COLO668 (cell line): ENCODE measurements at regions not wholly inside any gene's neighbourhood (a gene's known extent, or its start where the extent isn't known, plus 50 kb on each side); places are given as distances from the start of the nearest gene placed in this dataset.

Experiments
- DNase-seq: peaks from one replicate; lab custom pipeline; 2025; ENCODE audit not compliant: unreplicated experiment; lab: John Stamatoyannopoulos, UW

DNA sequence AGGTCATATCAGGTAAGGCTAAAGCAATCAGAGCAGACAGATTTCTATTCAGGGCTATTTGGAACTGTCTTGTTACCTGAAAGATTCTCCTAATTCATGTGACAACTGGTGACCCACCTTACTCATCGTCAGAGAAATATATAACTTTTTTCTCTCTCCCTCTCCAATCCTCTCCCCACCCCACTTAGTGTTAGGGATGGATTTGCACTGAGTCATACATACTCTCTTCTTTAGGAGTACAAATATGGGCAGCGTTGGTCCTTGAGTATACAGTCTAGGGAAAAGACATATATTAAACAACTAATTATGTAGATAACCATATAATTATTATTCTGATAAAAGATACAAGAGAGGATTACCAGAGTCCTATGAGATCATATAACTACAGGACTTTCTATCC is 246.3 kb downstream of the HHIPL2 start:
- DNase-seq = no peak

DNA sequence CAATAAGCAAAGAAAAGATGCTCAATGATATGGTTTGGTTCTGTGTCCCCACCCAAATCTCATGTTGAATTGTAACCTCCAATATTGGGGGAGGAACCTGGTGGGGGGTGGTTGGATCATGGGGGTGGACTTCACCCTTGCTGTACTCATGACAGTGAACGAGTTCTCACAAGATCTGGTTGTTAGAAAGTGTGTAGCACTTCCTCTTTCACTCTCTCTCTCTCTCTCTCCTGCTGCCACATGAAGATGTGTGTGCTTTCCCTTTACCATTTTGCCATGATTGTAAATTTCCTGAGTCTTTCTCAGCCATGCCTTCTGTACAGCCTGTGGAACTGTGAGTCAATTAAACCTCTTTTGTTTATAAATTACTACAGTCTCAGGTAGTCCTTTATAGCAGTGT is 248.4 kb downstream of the HHIPL2 start:
- no peak for DNase-seq

DNA sequence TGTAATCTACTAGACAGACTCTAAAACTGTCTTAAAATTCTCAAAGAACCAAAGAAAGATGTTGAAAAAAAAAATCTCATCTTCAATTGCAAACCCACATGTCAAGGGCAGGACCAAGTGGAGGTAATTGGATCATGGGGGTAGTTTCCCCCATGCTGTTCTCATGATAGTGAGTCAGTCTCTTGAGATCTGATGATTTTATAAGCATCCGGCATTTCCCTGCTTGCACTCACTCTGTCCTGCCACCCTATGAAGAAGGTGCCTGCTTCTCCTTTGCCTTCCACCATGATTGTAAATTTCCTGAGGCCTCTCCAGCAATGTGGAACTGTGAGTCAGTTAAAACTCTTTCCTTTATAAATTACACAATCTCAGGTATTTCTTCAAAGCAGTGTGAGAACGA is 257.0 kb downstream of the HHIPL2 start:
- DNase-seq = no peak

DNA sequence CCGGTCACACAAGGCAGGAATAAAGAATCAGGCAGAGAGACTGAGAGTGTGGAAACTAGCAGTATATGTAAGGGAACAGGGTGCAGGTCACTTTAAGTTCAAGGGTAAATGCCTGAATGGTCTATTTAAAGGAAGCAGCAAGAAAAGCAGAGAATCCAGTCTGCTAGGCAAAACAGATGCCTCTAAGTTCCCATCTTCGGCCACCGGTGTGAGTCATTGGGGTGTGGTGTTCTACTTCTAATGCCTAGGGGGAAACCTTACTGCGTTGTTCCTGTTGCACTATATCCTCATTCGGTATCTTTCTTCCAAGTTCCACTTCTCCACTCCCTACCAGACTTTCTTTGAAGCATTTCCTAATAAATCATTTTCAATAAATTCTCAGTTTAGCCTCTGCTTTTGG is 259.9 kb downstream of the HHIPL2 start:
- no peak for DNase-seq

DNA sequence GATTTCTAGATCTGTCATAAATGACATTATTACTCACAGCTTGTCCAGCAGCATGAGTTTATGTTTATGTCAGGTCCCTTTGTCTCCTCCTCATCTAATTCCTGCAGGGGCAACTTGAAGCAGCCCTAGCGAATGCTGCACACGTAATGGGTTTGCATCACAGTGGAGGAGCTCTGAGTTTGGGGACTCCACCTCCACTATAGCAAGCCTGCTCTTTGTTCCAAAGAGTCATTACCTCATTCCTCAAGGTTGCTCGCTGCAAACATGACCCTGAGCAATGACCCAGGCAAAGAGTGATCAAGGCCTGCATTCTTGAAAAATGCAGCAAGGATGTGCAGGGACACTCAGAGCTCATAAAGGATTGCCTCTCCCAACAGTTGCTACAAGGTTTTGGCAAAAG is 261.9 kb downstream of the HHIPL2 start:
- no peak for DNase-seq

DNA sequence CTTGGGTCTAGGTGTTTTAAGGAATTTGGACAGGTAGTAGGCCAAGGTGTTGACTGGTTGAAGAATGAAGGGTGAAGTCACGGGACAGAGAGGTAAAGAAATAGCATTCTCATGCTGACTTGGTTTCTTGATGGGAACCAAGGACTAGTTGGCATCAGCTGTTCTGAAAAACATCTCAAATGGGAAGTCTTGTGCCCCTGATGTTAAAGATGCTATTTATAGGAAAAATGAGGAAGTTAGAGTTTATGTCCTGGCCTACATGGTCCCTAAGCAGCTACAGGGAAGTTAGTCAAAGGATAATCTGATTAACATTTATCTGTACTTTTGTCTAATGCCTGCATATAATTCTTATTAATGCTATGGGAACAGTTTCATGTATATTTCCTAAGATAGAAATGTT is 262.4 kb downstream of the HHIPL2 start:
- no peak for DNase-seq

DNA sequence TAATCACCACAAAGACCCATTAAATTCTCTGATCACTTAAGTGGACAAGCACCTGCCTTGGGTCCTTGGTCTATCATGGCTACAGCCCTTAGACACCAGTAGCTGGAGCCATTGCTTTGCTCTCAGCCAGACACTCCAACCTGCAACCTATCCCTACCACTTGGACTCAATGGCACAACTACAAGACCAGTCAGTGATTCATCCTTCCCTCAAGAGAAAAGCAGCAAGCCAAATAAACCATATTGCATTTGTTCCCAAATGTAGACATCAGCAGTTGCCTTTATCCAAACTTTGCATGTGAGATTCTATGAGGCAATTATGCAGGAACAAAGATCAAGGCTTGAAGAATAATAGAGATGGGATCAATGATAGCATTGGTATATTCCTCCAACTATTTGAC is 263.4 kb downstream of the HHIPL2 start:
- no peak for DNase-seq

DNA sequence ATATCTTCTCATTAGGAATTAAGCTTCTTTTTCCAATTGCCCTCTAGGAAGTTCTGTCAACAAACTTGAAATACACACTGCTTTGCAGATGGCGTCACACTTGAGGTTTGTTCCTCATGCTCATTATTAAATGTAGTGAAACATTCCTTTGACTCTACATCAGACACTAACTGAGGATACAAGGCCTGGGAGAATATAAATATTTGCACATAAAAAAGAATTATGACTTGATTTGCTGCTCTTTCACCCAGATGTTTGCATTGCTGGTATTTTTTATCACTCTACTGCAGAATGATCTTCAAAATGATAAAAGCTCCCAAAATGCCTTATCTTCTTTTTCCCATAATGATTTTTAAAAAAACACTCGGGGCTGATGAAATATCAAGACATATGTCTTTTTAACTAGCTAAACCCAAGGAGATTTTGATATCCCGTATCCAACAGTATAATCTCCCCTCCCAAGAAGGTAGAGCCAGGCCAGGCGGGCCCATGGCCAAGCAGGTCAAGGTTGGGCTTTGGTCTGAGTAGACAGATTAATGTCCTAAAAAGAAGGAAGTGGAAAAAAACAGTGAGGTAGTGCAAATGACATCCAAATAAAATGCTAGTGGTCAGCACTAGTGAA is 264.6 kb downstream of the HHIPL2 start:
- no peak for DNase-seq

DNA sequence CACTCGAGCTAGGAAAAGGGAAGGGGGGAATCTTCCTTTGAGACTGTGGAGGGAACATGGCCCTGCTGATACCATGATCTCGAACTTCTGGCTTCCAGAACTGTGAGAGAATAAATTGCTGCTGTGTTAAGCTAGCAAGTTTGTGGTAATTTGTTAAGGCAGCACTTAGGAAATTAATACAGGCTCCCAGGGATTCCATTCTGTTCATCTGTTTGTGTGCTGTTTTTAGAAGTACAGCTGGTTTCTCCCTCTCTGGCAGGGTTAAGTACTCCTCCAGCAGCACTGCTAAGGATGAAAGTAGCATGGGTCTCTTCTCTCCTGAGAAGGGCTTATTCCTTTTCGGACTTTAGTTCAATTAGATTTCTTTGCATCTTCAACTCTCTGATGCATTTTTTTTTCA is 268.3 kb downstream of the HHIPL2 start:
- DNase-seq = no peak

DNA sequence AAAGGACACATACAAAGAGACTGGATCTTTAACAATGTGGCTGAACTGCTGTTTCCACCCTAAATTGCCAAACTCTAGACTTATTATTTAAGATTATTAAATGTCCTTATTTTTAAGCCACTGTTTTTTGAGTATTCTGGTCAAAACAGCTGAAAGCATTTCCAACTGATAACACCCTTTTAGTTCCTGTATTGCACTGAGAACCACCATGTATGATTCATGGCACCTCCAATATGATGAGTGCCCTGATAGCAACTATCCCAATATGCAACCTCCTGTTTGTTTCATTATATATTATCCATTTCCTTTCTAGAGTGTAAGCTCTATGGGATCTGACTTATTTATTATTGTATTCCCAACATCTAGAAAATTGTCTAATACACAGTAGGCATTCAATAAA is 269.4 kb downstream of the HHIPL2 start:
- no peak for DNase-seq

DNA sequence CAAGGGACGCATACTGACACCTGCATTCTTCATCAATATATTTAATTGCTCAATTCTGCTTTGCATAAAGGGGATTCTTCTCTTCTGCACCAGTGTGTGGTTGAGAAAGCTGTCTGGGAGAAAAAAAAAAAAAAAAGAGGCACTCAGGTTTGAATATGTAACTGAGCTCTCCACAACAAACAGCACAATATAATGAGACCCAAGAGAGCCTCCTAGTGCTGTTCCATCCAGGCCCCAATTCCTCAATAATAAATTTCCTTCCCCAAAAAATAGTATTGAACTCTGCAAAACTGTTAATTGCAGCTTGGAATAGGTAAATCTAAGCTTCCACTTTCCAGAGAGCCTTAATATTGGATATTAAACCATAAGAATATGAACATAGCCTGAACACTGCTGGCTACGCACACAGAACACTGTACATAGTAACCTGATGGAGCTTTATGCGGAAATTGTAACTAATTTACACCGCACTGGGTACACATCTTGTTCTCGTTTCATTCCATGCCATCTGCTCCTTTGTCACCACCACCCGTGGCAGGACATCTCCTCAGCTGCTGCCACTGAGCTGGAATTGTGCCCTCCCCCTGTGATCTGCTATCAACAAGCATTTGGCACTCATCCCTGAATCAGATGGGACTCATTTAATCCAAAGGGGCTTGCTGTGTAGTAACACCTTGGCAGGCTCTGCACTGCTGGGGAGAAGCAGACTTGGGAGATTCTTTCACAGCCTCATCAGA is 272.0 kb downstream of the HHIPL2 start:
- peak; percentile 13 for DNase-seq

DNA sequence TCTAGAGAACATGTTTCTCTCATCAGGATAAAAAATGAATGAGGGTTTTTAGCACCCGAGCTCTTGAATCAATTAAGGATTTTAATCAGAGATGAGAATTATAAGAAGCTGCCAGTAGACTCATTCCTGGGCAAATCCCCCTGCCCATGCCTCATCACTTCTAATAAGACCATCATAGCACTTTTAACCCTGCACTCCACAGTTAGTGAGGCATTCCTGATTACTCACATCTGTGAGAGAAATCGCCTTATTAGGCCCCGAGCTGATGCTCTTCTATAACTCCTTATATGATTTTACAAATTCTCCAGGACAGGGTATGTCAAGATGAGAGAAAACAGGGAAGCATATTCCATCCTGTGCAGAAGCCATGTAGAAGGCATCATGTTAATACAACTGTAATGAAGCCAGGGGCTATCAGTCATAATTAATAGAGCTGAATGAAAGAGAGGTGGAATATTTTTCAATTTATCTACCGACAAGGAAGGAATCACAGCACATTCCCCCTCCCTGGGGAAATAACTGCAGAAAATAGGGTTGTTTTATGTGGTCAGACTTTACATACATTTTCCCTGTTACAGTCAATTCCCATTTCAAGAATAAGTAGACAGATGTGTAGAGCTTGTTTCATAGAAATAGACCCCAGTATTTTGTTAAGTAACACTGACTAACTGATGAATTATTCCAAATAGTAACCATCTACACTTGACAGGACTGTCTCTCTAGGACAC is 272.7 kb downstream of the HHIPL2 start:
- DNase-seq = no peak

DNA sequence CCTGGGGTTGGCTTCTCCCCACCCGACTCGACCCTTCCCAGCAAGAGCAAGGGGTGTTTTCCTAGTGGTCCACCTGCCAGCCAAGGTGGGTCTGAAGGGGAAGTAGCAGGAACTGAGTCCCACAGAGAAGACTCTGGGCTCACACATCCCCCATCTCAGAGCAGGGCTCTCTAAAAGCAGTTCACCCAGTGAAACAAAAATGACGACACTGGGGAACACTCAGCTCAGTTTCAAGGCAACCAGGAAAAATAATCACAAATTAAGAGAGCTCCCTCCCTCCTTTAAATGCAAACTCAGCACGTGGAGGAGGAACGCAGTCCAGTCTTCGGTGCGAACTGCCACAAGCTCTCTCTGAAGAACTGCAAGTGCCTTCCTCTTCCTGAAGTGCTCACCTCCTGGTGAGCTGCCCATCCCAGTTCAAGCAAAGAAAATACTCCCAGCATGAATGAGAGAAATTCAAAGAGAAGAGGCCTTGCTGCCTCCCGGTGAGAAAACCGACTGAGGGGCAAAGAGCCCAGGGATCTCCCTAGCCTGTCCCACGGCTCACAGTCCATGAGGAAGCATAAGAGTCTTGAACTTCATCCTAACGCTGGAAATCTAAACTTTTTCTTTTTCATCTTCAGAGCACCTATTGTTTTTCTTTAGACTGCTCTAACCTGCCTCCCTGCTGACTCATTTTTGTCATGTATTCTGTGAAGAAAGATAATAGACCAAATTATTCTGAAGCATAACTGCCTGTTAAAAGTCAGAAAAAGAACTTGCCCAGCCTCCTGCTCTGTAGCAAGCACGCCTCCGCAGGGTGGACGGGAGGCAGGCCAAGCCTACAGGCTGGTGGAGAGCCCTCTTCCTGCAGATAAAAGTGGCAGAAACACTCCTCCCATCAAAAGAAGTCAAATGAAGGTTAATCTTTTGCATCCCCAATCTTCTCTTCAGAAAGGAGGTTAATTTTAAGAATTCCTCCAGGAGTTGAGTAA is 281.4 kb downstream of the HHIPL2 start:
- no peak for DNase-seq

DNA sequence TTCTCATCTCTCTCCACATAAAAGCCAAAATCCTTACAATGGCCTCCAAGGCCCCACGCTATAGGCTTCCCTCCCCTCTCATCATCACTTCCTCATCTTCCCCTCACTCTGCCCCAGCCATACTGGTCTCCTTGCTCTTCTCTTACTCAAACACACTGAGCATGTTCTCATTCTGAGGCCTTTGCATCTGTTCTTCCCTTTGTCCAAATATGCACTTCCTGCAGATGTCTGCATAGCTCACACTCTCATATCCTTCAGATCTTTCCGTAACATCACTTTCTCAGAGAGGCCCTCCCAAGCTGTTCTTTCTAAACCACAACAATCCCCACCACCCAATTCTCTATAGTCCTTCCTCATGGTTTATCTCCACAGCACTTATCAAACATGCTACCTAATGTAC is 284.1 kb downstream of the HHIPL2 start:
- DNase-seq = no peak

DNA sequence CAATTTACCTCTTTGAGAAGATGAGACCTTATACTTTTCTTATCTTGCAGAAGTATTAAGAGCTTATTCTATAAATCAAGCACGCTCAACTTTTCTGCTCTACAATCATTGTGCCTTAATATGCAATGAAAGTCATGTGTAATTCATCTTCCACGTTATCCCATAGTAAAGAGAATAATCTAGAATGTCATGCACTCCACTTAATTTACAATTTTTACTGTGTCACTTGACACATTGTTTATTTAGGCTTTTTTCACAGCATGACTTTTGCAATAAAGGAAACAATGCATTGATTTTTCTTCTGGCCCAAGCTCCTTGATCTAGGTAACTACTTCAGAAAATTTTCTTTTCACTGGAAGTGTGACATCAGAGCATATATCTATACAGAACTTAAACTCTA is 290.9 kb downstream of the HHIPL2 start:
- no peak for DNase-seq

DNA sequence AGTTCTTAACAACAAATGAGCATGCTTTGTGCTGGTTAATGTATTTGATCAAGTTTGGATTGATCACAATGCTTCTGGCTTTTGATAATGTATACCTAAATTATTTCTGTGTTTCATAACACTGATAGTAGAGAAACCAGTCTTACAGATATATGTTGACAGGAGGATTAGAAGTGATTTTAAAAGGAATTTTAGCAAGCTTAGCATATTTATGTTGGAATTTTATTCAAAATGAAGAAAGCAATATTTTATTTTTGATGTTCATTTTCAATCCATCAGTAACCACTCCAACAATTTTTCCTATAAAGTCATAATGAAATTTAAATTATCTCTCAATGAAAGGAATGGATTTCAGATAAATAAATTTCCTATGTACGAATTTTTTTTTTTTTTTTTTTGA is 291.8 kb downstream of the HHIPL2 start:
- DNase-seq = no peak

DNA sequence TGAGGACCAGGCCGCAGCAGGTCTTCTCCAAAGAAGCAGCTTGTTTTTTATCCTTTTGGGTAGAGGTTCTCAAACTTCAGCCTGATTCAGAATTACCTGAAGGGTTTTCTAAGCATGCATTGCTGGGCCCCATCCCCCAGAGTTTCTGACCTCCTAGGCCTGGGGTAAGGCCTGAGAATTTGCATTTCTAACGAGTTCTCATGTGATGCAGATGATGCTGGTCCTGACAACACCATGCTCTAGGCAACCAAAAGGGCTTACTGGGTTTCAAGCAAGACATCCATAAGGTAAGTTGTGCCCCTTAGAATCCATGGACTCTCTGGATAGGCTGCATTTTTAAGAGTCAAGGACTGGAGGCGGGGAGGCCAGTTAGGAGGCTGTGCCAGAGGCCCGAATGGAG is 295.1 kb downstream of the HHIPL2 start:
- DNase-seq = no peak

DNA sequence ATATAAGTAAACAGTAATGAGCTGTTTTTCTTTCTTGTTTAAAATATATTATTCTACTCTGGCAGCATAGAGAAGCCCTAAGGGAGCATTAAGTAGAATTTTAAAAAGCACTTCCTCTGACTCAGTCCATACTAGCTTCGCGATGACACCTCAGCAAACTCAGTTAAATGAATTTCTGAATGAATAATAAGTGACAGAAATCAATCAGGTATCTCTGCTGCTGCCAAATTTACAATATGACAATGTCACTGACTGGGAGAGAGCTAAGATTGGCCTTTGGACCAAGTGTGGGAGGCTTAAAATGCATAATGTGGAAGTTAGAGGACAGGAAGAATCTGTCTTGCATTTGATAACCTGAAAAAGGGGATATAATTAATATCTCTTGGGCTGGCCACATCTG is 296.1 kb downstream of the HHIPL2 start:
- no peak for DNase-seq

DNA sequence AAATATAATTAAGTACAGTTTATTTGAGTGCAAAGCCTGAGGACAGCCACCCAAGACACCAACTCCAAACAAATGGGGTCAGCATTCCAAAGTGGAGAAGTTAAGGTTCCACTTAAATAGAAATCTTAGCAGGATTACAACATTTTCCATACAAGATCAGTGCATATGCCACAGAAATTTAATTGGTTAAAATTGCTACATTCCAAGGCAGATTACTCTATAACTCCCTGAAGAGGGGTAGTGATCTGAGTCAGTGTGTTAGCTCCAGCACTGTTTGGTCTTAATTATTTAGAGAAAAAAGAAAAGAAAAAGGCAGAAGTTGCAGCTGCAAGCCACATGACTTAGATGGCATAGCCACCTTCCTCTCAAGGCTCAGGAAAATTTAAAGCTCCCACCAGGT is 297.5 kb downstream of the HHIPL2 start:
- DNase-seq = no peak

DNA sequence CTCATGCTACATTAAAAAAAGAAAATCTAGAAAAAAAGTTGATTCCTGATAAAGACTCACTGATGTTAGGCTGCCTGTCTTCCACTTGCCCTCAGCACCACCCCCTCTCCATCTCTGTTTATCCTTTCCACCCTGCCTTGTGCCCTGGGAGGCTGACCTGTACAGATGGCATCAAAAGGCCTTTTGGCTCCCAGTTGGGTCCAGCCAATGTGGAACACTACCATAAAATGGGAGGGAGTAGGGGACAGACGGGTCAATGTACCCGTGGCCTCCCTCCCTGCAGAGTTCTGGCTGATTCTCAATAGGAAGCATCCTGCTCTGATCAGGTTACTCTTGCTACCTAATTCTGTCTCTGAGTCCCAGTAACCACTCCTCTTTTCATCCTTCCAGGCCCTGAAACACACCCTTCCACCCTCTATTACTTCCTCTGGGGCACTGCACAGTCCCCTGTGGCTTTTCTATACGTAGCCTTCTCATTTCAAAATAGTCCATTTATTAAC is 300.0 kb downstream of the HHIPL2 start:
- no peak for DNase-seq

DNA sequence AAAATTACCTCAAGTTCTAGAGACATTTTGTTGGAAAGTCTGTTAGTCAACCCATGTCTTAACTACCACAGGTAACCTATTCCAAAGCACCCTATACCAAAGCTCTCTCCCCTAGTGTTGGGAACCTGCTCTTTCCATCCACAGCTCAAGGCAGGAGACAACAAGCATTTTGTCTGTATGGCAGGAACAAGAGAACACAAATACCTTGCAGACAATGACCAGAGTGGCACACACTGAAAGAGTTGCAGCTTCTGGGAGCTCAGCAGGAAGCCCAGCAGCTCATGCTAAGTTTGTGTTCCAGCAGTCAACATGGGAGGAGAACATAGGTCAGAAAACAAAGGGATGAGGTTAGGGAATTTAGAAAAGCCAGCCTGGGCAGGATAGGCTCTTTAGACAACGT is 300.8 kb downstream of the HHIPL2 start:
- no peak for DNase-seq
